Panc1 (cell line): ENCODE measurements at regions not wholly inside any gene's neighbourhood (a gene's known extent, or its start where the extent isn't known, plus 50 kb on each side); places are given as distances from the start of the nearest gene placed in this dataset.

ENCODE experiments used
- POLR2AphosphoS5 ChIP-seq: IDR thresholded peaks from 2 replicates; pipeline ENCODE4 v1.6.1; 2012; ENCODE audit warnings: mild to moderate bottlenecking, low read depth, low read length, moderate library complexity
- SIN3A ChIP-seq: IDR thresholded peaks from 2 replicates; pipeline ENCODE4 v1.6.1; 2012; ENCODE audit warnings: low read depth, mild to moderate bottlenecking, low read length, moderate library complexity, borderline replicate concordance; ENCODE audit not compliant: insufficient read depth
- TCF7L2 ChIP-seq: IDR thresholded peaks from 2 replicates; pipeline ENCODE4 v1.6.1; 2011; ENCODE audit warnings: mild to moderate bottlenecking, low read depth, low read length, inconsistent platforms
- TF ChIP-seq, protein P1 (sequence below): fragments of 450-650 bp; IDR thresholded peaks from 2 replicates; pipeline ENCODE4 v1.5.1; 2017; ENCODE audit warnings: mild to moderate bottlenecking
- TF ChIP-seq, protein P2 (sequence below), 2 experiments: IDR thresholded peaks; 2 replicates each; pipeline ENCODE4 v1.6.1; 2011 to 2012; ENCODE audit warnings: low read depth in 2 of 2, control low read depth in 1 of 2, low read length in 1 of 2, mild to moderate bottlenecking in 1 of 2, moderate library complexity in 1 of 2; ENCODE audit not compliant: insufficient read depth in 1 of 2

DNA sequence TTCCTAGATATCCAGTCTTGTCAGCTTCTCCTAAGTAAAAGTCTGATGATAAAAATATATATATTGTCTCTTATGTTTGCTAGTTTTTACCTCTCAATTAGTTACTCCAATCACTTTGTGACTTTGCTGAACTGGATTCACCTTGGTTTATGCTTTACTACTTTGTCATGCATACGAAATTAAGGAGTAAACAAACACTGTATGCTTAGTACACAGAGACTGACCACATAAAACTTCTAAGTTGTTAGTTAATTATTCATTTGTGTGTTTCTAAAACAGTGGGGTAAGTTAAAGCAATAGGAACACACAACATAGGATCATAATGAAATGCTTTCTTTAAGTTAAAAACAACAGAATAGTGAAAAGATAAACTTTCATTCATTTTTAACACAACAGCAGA is 877.3 kb upstream of the MAP3K7 start:
- no peak for TF ChIP-seq POLR2AphosphoS5
- TF ChIP-seq, protein P1, sequence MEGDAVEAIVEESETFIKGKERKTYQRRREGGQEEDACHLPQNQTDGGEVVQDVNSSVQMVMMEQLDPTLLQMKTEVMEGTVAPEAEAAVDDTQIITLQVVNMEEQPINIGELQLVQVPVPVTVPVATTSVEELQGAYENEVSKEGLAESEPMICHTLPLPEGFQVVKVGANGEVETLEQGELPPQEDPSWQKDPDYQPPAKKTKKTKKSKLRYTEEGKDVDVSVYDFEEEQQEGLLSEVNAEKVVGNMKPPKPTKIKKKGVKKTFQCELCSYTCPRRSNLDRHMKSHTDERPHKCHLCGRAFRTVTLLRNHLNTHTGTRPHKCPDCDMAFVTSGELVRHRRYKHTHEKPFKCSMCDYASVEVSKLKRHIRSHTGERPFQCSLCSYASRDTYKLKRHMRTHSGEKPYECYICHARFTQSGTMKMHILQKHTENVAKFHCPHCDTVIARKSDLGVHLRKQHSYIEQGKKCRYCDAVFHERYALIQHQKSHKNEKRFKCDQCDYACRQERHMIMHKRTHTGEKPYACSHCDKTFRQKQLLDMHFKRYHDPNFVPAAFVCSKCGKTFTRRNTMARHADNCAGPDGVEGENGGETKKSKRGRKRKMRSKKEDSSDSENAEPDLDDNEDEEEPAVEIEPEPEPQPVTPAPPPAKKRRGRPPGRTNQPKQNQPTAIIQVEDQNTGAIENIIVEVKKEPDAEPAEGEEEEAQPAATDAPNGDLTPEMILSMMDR, result no peak
- TF ChIP-seq SIN3A, result no peak
- TF ChIP-seq TCF7L2, result no peak
- TF ChIP-seq, protein P2, sequence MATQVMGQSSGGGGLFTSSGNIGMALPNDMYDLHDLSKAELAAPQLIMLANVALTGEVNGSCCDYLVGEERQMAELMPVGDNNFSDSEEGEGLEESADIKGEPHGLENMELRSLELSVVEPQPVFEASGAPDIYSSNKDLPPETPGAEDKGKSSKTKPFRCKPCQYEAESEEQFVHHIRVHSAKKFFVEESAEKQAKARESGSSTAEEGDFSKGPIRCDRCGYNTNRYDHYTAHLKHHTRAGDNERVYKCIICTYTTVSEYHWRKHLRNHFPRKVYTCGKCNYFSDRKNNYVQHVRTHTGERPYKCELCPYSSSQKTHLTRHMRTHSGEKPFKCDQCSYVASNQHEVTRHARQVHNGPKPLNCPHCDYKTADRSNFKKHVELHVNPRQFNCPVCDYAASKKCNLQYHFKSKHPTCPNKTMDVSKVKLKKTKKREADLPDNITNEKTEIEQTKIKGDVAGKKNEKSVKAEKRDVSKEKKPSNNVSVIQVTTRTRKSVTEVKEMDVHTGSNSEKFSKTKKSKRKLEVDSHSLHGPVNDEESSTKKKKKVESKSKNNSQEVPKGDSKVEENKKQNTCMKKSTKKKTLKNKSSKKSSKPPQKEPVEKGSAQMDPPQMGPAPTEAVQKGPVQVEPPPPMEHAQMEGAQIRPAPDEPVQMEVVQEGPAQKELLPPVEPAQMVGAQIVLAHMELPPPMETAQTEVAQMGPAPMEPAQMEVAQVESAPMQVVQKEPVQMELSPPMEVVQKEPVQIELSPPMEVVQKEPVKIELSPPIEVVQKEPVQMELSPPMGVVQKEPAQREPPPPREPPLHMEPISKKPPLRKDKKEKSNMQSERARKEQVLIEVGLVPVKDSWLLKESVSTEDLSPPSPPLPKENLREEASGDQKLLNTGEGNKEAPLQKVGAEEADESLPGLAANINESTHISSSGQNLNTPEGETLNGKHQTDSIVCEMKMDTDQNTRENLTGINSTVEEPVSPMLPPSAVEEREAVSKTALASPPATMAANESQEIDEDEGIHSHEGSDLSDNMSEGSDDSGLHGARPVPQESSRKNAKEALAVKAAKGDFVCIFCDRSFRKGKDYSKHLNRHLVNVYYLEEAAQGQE (IDR thresholded peaks at IDR 0.05; ENCODE audit: insufficient read depth in 1 of 2, low read depth in 2 of 2, low read length in 1 of 2), result no peak
